ENCODE measurements at regions not wholly inside any gene's neighbourhood (a gene's known extent, or its start where the extent isn't known, plus 50 kb on each side); places are given as distances from the start of the nearest gene placed in this dataset.

GRCh38 chr5:28523416-28523815 lies 1485.0 kb upstream of the CDH9 start:
- no peaks in the 10 kb centered on the region for H3K27me3 ChIP-seq (ENCODE audit: control insufficient read depth, insufficient read depth, low read length)
- H3K4me3 ChIP-seq (ENCODE audit: low read depth, low read length), result no peak overlapping the region
- H3K9ac ChIP-seq (ENCODE audit: low read depth, low read length), result no peak overlapping the region
- H3K9me3 ChIP-seq (ENCODE audit: control insufficient read depth, insufficient read depth, low read length), result no peaks in the 10 kb centered on the region
- no peaks in the 10 kb centered on the region for H3K36me3 ChIP-seq (ENCODE audit: control insufficient read depth, insufficient read depth, low read length)
- peaks cover 10% of the 10 kb centered on the region for H3K4me1 ChIP-seq (ENCODE audit: control insufficient read depth, insufficient read depth, low read length)

GRCh38 chr5:28517691-28518090 lies 1479.3 kb upstream of the CDH9 start:
- Histone ChIP-seq H3K9me3 (ENCODE audit: control insufficient read depth, insufficient read depth, low read length) (no peaks in the 10 kb centered on the region), H3K36me3 (ENCODE audit: control insufficient read depth, insufficient read depth, low read length) (no peaks in the 10 kb centered on the region), H3K4me1 (ENCODE audit: control insufficient read depth, insufficient read depth, low read length) (no peaks in the 10 kb centered on the region), H3K4me3 (ENCODE audit: low read depth, low read length) (no peak overlapping the region), H3K27me3 (ENCODE audit: control insufficient read depth, insufficient read depth, low read length) (no peaks in the 10 kb centered on the region), H3K9ac (ENCODE audit: low read depth, low read length) (no peak overlapping the region)

- Histone ChIP-seq H3K36me3 (ENCODE audit: control insufficient read depth, insufficient read depth, low read length) (no peaks in the 10 kb centered on the region), H3K9ac (ENCODE audit: low read depth, low read length) (no peak overlapping the region), H3K4me1 (ENCODE audit: control insufficient read depth, insufficient read depth, low read length) (no peaks in the 10 kb centered on the region), H3K9me3 (ENCODE audit: control insufficient read depth, insufficient read depth, low read length) (no peaks in the 10 kb centered on the region), H3K4me3 (ENCODE audit: low read depth, low read length) (no peak overlapping the region), H3K27me3 (ENCODE audit: control insufficient read depth, insufficient read depth, low read length) (no peaks in the 10 kb centered on the region)
These were observed 1478.3 kb upstream of the CDH9 start for GRCh38 chr5:28516722-28517121.

- no peak overlapping the region for H3K4me3 ChIP-seq (ENCODE audit: low read depth, low read length)
- no peaks in the 10 kb centered on the region for H3K27me3 ChIP-seq (ENCODE audit: control insufficient read depth, insufficient read depth, low read length)
- H3K9me3 ChIP-seq (ENCODE audit: control insufficient read depth, insufficient read depth, low read length), result no peaks in the 10 kb centered on the region
- no peaks in the 10 kb centered on the region for H3K36me3 ChIP-seq (ENCODE audit: control insufficient read depth, insufficient read depth, low read length)
- no peak overlapping the region for H3K9ac ChIP-seq (ENCODE audit: low read depth, low read length)
- no peaks in the 10 kb centered on the region for H3K4me1 ChIP-seq (ENCODE audit: control insufficient read depth, insufficient read depth, low read length)
These were observed 1474.3 kb upstream of the CDH9 start for GRCh38 chr5:28512648-28513047.

GRCh38 chr5:28505121-28505520 lies 1466.7 kb upstream of the CDH9 start:
- Histone ChIP-seq H3K4me3 (ENCODE audit: low read depth, low read length) (no peak overlapping the region), H3K36me3 (ENCODE audit: control insufficient read depth, insufficient read depth, low read length) (no peaks in the 10 kb centered on the region), H3K27me3 (ENCODE audit: control insufficient read depth, insufficient read depth, low read length) (no peaks in the 10 kb centered on the region), H3K9ac (ENCODE audit: low read depth, low read length) (no peak overlapping the region), H3K9me3 (ENCODE audit: control insufficient read depth, insufficient read depth, low read length) (no peaks in the 10 kb centered on the region), H3K4me1 (ENCODE audit: control insufficient read depth, insufficient read depth, low read length) (no peaks in the 10 kb centered on the region)

- Histone ChIP-seq H3K9me3 (ENCODE audit: control insufficient read depth, insufficient read depth, low read length) (no peaks in the 10 kb centered on the region), H3K4me3 (ENCODE audit: low read depth, low read length) (no peak overlapping the region), H3K27me3 (ENCODE audit: control insufficient read depth, insufficient read depth, low read length) (no peaks in the 10 kb centered on the region), H3K36me3 (ENCODE audit: control insufficient read depth, insufficient read depth, low read length) (no peaks in the 10 kb centered on the region), H3K9ac (ENCODE audit: low read depth, low read length) (no peak overlapping the region), H3K4me1 (ENCODE audit: control insufficient read depth, insufficient read depth, low read length) (no peaks in the 10 kb centered on the region)
These were observed 1462.1 kb upstream of the CDH9 start for GRCh38 chr5:28500511-28500910.

- H3K4me1 ChIP-seq (ENCODE audit: control insufficient read depth, insufficient read depth, low read length), result no peaks in the 10 kb centered on the region
- H3K27me3 ChIP-seq (ENCODE audit: control insufficient read depth, insufficient read depth, low read length), result no peaks in the 10 kb centered on the region
- H3K4me3 ChIP-seq (ENCODE audit: low read depth, low read length), result no peak overlapping the region
- H3K9ac ChIP-seq (ENCODE audit: low read depth, low read length), result no peak overlapping the region
- H3K9me3 ChIP-seq (ENCODE audit: control insufficient read depth, insufficient read depth, low read length), result no peaks in the 10 kb centered on the region
- H3K36me3 ChIP-seq (ENCODE audit: control insufficient read depth, insufficient read depth, low read length), result no peaks in the 10 kb centered on the region
These were observed 1461.4 kb upstream of the CDH9 start for GRCh38 chr5:28499766-28500290.

- Histone ChIP-seq H3K36me3 (ENCODE audit: control insufficient read depth, insufficient read depth, low read length) (no peaks in the 10 kb centered on the region), H3K4me3 (ENCODE audit: low read depth, low read length) (no peak overlapping the region), H3K4me1 (ENCODE audit: control insufficient read depth, insufficient read depth, low read length) (no peaks in the 10 kb centered on the region), H3K9me3 (ENCODE audit: control insufficient read depth, insufficient read depth, low read length) (no peaks in the 10 kb centered on the region), H3K9ac (ENCODE audit: low read depth, low read length) (no peak overlapping the region), H3K27me3 (ENCODE audit: control insufficient read depth, insufficient read depth, low read length) (no peaks in the 10 kb centered on the region)
These were observed 1457.5 kb upstream of the CDH9 start for GRCh38 chr5:28495876-28496275.

- Histone ChIP-seq H3K36me3 (ENCODE audit: control insufficient read depth, insufficient read depth, low read length) (no peaks in the 10 kb centered on the region), H3K9me3 (ENCODE audit: control insufficient read depth, insufficient read depth, low read length) (no peaks in the 10 kb centered on the region), H3K27me3 (ENCODE audit: control insufficient read depth, insufficient read depth, low read length) (no peaks in the 10 kb centered on the region), H3K9ac (ENCODE audit: low read depth, low read length) (no peak overlapping the region), H3K4me3 (ENCODE audit: low read depth, low read length) (no peak overlapping the region), H3K4me1 (ENCODE audit: control insufficient read depth, insufficient read depth, low read length) (no peaks in the 10 kb centered on the region)
These were observed 1455.1 kb upstream of the CDH9 start for GRCh38 chr5:28493456-28493855.

GRCh38 chr5:28488752-28489151 lies 1450.4 kb upstream of the CDH9 start:
- Histone ChIP-seq H3K4me3 (ENCODE audit: low read depth, low read length) (no peak overlapping the region), H3K27me3 (ENCODE audit: control insufficient read depth, insufficient read depth, low read length) (no peaks in the 10 kb centered on the region), H3K9ac (ENCODE audit: low read depth, low read length) (no peak overlapping the region), H3K36me3 (ENCODE audit: control insufficient read depth, insufficient read depth, low read length) (no peaks in the 10 kb centered on the region), H3K4me1 (ENCODE audit: control insufficient read depth, insufficient read depth, low read length) (no peaks in the 10 kb centered on the region), H3K9me3 (ENCODE audit: control insufficient read depth, insufficient read depth, low read length) (no peaks in the 10 kb centered on the region)

GRCh38 chr5:28483327-28484025 lies 1445.1 kb upstream of the CDH9 start:
- H3K9me3 ChIP-seq (ENCODE audit: control insufficient read depth, insufficient read depth, low read length), result no peaks in the 10 kb centered on the region
- H3K4me1 ChIP-seq (ENCODE audit: control insufficient read depth, insufficient read depth, low read length), result no peaks in the 10 kb centered on the region
- no peaks in the 10 kb centered on the region for H3K36me3 ChIP-seq (ENCODE audit: control insufficient read depth, insufficient read depth, low read length)
- H3K4me3 ChIP-seq (ENCODE audit: low read depth, low read length), result no peak overlapping the region
- H3K27me3 ChIP-seq (ENCODE audit: control insufficient read depth, insufficient read depth, low read length), result no peaks in the 10 kb centered on the region
- H3K9ac ChIP-seq (ENCODE audit: low read depth, low read length), result no peak overlapping the region

- no peaks in the 10 kb centered on the region for H3K9me3 ChIP-seq (ENCODE audit: control insufficient read depth, insufficient read depth, low read length)
- H3K9ac ChIP-seq (ENCODE audit: low read depth, low read length), result no peak overlapping the region
- no peaks in the 10 kb centered on the region for H3K27me3 ChIP-seq (ENCODE audit: control insufficient read depth, insufficient read depth, low read length)
- H3K36me3 ChIP-seq (ENCODE audit: control insufficient read depth, insufficient read depth, low read length), result no peaks in the 10 kb centered on the region
- no peak overlapping the region for H3K4me3 ChIP-seq (ENCODE audit: low read depth, low read length)
- H3K4me1 ChIP-seq (ENCODE audit: control insufficient read depth, insufficient read depth, low read length), result no peaks in the 10 kb centered on the region
These were observed 1435.2 kb upstream of the CDH9 start for GRCh38 chr5:28473531-28474107.
